AG08396 (cell line): ENCODE measurements at regions not wholly inside any gene's neighbourhood (a gene's known extent, or its start where the extent isn't known, plus 50 kb on each side); places are given as distances from the start of the nearest gene placed in this dataset.
A peak's percentile ranks its signal among the peaks of the same experiment; 100 is the strongest.

Experiments used
- DNase-seq: peaks from one replicate; pipeline ENCODE4 v3.0.0; 2012; ENCODE audit warnings: low spot score, mixed read lengths

DNA sequence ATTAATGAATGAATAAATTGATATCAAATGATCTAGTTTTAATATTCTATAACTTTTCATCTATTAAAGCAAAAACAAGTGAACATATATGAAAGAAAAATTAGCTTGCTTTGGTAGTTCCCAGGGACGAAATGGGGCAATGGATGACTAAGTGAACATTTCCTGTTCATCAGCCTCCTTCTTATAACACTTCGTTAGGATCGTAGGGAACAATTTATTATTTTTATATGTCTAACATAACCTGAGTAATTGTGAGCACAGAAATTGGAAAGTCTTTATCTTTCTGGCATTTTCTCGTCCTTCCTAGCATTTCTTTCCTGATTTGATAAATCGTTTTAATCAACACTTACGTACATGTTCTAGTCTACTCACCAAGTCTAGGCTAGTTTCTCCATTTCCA lies 59.1 kb upstream of the PPP1R3C start:
- DNase-seq, result no peak

DNA sequence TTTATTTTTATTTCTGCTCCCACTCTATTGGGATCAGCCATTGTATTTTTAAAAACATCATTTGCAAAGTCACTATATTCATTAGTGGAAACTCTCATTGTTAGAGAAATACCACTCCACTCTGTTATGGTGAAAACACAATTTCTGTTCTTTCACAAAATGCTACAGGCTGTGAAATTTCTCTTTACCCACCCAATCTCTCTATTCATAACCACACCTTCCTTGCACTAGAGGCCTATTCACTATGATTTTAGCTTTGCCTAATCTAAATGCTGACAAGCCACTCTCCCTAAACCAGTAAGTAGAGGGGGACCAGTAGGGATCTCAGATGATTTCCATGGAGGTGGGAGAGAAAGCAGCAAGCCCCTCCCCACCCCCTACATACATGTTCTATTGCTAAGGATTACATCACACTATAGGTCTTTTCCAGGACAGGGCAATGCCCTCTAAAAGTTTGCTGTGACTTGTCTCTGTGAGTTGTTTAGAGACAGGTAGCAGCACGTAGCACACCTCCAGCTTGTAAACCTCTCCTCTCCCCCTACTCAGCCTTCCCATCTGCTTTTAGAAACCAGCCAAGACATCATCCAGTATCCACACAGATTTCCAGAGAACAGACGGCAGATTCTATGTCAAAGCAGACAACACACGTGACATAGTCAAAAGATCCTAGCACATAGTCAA lies 58.3 kb upstream of the PPP1R3C start:
- no peak for DNase-seq

DNA sequence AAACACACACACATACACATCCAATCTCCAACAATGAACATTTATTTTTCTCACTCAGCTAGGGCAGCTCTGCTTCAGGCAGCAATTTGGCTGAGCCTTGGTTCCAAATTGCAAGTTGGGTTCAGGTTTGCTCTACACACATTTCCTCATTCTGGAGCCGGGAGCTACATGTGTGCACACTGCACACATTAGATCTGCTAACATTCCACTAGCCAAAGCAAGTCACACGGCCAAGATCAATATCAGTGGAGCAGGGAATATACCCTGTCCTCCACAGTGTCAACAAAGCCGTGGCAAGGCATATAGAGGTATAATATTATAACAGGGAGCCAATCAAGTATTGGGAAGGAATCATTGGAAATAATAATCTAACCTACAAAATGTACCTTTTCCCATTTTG lies 57.5 kb upstream of the PPP1R3C start:
- no peak for DNase-seq

DNA sequence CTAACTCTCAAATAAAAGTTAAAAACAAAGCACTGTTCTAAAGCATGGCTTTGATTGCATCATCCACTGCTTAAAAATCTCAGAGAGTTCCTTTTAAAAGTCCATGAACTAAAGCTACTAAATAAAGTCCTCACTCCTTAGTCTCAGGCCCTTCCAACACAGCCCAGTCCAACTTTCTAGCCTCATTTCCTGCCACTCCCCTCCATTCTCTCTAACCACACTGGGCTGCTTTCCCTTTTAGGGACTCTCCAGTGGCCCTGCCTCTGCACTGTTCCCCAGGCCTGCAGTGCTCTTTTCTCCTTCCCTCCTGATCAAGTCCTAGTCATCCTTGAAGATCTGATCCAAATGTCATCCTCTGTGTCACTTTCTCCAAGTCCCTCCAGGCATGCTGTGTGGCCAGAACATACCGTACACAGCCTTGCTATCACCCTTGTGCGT lies 56.9 kb upstream of the PPP1R3C start:
- DNase-seq, result peak; percentile 31

DNA sequence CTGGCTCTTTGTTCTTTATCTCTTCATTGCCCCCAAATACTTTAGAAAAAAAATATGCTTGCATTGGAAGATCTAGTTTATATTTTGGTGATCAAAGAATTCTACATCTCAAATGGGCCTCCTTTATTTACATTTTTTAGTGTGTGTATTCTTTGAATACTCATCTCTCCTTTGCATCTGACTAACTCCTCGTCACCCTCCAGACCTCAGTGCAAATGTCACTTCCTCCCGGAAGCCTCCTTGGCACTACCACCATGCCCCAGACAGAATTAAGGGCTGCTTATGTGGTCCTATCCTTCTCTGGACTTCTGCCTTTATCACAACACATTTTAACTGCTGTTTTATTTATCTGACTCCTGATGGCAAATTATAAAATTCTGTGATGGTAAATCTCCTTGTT lies 52.0 kb upstream of the PPP1R3C start:
- DNase-seq, result no peak

DNA sequence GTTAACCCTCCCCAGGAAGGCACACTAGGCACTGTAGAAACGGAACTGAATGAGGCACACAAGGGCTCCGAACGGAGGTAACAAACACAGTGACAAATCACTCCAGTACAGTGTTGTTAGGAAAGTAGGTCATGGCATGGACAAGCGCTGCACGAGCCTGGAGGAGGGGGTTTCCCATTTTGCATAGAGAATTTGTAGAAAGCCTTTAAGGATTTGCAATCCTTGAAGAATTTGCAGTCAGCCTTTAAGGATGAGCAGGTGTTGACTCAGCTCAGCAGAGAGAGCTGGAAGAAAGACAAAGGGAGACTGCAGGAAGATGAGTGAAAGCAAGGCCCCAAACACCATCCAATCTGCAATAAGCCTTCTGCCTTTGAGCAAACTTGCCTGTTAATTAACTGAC lies 51.1 kb upstream of the PPP1R3C start:
- peak; percentile 64 for DNase-seq

DNA sequence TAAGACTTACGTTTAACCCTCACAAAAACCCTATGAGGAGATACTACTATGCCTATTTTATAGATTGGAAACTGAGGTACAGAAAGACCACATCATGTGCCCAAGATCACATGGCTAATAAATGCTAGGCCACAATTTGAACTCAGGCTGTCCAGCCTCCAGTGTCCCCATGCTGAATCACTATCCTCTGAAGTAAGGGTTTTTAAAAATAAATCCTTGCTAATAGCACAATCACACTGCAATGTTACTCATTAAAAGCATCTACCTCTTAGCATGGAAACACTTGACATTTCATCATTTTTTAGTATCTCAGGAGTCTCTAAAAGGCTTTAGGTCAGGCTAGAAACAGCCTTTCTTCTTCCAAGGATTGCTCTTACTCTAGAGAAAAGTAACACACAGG lies 50.0 kb upstream of the PPP1R3C start:
- DNase-seq, result no peak
